Fibroblast of the aortic adventitia (primary cell): ENCODE measurements at regions not wholly inside any gene's neighbourhood (a gene's known extent, or its start where the extent isn't known, plus 50 kb on each side); places are given as distances from the start of the nearest gene placed in this dataset.

ENCODE experiments used
- DNase-seq: peaks from one replicate; pipeline ENCODE4 v3.0.0-alpha.2; 2010; ENCODE audit warnings: low read depth
- H3K4me3 ChIP-seq: 2 replicates; pipeline ENCODE4 v1.5.1; 2011; ENCODE audit warnings: low read depth, mild to moderate bottlenecking, control low read depth, low read length, moderate library complexity
- CTCF ChIP-seq: IDR thresholded peaks from 2 replicates; pipeline ENCODE4 v1.5.1; 2011; ENCODE audit warnings: mild to moderate bottlenecking, low read length, control low read depth, inconsistent platforms; ENCODE audit not compliant: insufficient read depth

- no peak for DNase-seq
- no peak overlapping the region for H3K4me3 ChIP-seq
- TF ChIP-seq CTCF, result no peak
These were observed 295.9 kb downstream of the TFEC start for GRCh38 chr7:115734641-115735040.

- no peak for TF ChIP-seq CTCF
- no peak overlapping the region for H3K4me3 ChIP-seq
- DNase-seq, result no peak
These were observed 298.6 kb downstream of the TFEC start for GRCh38 chr7:115731796-115732471.

- H3K4me3 ChIP-seq, result no peak overlapping the region
- TF ChIP-seq CTCF, result no peak
- no peak for DNase-seq
These were observed 302.0 kb downstream of the TFEC start for GRCh38 chr7:115728518-115728917.

- H3K4me3 ChIP-seq, result no peak overlapping the region
- no peak for TF ChIP-seq CTCF
- DNase-seq, result no peak
These were observed 306.0 kb downstream of the TFEC start for GRCh38 chr7:115724400-115725056.

- TF ChIP-seq CTCF, result no peak
- no peak for DNase-seq
- H3K4me3 ChIP-seq, result no peak overlapping the region
These were observed 308.1 kb downstream of the TFEC start for GRCh38 chr7:115722302-115722977.

GRCh38 chr7:115721293-115722217, 309.0 kb downstream of the TFEC start:
- no peak overlapping the region for H3K4me3 ChIP-seq
- DNase-seq, result no peak
- no peak for TF ChIP-seq CTCF
